ENCODE measurements at regions not wholly inside any gene's neighbourhood (a gene's known extent, or its start where the extent isn't known, plus 50 kb on each side); places are given as distances from the start of the nearest gene placed in this dataset.

- no peak for TF ChIP-seq POLR2A (IDR thresholded peaks at IDR 0.05; ENCODE audit: low read length)
- TF ChIP-seq GATA1 (IDR thresholded peaks at IDR 0.05; ENCODE audit: low read depth, low read length): no peak
Observed at GRCh38 chr9:90950600-90950999, 149.0 kb downstream of the SYK start.
